NCI-H2227 (cell line): ENCODE measurements at regions not wholly inside any gene's neighbourhood (a gene's known extent, or its start where the extent isn't known, plus 50 kb on each side); places are given as distances from the start of the nearest gene placed in this dataset.

Experiments used
- DNase-seq: peaks from one replicate; lab custom pipeline; 2025; ENCODE audit not compliant: unreplicated experiment; lab: John Stamatoyannopoulos, UW

DNA sequence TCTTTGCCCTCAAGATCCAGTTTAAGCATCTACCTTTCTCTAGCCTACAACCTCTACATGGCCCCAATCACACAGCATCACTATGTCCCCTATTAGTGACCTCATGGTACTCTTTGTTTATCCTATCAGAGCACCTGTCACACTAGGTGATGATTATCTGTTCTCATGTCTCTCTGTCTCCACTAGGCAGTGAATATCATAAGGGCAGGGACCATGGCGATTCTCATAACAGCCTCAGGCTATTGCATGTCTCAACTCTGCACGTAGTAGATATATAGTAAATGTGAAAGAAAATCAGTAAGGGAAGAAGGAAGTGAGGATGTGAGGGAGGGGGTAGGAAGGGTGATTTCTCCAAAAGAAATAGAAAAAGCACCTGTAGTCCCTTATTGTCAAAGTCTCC, 311.0 kb downstream of the NSG2 start:
- no peak for DNase-seq

DNA sequence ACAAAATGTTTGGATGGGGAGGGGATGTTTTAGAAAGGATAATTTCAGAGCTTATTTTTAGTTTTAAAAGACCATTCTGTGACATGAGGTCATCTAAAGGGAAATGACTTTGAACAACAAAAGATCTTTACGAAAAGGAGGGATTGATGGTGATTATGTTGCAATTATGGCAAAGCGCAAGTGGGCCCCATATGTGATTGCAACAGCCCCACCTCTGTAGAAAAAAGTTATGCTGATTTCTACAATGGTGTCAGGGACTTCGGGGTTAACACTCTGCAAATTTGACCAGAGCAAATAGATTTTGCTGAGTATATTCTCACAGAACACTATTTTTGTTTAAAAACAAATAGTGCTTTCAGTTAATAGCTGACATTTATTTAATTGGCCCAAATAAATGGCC, 312.8 kb downstream of the NSG2 start:
- no peak for DNase-seq

DNA sequence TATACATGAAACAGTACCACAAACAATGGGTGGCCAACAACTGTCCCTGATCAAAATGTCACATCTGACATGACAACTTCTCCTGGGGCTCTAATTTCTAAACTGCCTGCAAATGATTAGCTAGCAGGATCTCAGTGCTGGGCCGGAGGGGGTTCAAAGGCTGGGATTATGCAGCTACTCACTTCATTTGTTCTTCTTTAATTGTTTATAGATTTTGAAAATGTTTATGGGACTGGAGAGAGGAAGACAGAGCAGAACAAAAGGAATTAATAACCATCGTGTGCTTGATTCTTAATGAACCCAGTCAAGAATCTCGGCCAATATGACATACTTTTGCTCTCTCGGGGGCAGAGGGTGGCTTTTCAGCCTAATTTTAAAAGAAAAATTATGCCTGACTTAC, 313.6 kb downstream of the NSG2 start:
- DNase-seq, result no peak

DNA sequence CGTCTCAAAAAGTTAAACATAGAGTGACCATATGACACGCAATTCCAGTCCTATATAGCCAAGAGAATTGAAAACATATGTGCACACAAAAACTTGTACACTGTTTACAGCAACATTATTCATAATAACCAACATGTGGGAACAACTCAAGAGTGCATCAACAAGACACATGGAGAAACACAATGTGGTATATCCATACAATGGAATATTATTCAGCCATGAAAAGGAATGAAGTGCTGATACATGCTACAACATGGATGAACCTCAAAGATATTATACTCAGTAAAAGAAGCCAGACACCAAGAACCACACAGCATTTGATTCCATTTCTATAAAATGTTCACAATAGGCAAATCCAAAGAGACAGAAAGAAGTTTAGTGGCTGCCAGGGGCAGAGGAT, 317.0 kb downstream of the NSG2 start:
- no peak for DNase-seq

DNA sequence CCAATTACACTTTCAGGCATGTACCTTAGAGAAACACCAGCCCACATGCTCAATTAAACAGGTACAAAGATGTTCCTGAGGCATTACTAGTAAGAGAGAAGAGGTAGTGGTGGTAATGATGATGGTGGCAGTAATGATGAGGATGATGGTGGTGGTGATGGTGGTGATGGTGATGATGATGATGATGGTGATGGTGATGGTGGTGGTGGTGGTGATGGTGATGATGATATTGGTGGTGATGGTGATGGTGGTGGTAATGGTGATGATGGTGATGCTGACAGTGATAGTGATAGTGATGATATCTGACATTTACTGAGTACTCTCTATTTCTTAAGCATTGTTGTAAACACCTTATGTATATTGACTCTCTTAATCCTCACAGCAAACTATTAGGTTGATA, 318.4 kb downstream of the NSG2 start:
- no peak for DNase-seq

DNA sequence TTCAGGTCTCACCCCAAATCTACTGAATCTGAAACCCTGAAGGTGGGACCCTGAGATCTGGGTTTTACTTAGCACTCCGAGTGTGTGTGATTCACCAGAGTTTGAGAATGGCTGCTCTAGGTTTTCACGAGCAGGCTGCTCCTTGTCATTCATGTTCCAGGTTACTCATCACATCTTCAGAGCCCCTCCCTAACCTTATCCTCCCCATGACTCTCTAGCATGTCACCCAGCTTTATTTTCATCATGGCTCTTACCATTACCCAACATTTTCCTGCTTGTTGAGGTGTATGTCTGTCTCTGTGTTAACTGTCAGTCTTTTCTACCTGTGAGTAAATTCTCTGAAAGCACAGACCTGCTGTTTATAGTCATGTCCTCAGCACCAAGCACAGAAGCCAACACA, 319.2 kb downstream of the NSG2 start:
- no peak for DNase-seq

DNA sequence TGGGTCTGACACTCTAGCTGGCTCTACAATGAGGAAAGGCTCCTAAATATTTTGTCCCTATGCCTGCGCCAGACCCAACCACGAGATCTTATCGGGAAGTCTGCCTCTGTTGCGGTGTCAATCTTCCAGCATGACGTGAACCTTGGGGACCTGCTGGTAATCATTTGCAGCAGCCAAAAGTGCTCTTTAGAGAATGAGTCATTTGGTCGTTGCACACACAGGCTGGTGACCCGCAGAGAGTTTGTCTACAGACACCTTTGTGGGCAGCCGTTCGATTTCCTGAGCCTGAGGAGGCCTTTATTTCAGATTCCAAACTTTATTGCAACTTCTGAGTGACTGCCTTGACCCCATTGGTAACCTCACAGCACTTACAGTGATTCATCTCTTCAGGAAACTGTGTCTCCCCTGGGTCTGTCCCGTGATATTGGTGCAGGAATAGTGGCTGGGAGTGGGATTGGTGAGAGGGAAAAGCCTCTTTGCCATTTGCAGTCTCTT, 326.1 kb downstream of the NSG2 start:
- no peak for DNase-seq

DNA sequence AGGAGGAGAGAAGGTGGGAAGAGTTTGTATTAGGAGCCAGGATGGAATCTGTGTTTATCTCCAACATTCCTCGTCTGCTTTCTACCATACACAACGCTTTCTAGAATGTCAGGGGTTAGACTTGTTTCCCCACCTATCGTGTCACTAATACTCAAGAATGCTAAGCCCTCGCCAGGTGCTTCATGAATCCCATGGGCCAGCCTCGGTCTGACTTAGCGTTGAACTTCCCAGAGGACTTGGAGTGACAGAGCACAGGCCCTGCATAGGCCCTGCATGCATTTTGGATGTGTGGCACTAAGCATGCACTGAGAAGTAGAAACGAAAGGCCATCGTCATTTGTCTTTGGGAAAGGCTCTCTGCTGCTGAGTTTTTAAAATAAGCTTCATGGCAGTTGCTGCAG, 328.7 kb downstream of the NSG2 start:
- no peak for DNase-seq

DNA sequence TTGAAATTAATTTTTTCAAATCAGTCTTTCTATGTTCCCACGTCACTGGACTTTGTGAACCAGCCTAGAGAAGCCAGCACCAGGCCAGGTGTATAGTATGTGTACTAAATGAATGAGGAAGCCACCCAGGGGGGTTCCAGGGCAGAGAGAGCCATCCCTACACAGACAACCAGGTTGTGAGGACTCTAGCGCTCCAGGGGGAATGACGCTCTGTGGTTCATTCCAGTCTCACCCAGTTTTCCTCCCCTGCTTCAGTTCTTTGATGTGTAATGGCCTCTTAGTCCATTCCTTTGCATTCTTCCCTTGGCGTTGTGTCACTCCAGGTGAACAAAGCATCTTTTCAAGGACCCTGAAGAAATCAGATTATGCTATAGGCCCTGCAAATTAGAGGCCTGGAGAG, 330.6 kb downstream of the NSG2 start:
- DNase-seq, result no peak

DNA sequence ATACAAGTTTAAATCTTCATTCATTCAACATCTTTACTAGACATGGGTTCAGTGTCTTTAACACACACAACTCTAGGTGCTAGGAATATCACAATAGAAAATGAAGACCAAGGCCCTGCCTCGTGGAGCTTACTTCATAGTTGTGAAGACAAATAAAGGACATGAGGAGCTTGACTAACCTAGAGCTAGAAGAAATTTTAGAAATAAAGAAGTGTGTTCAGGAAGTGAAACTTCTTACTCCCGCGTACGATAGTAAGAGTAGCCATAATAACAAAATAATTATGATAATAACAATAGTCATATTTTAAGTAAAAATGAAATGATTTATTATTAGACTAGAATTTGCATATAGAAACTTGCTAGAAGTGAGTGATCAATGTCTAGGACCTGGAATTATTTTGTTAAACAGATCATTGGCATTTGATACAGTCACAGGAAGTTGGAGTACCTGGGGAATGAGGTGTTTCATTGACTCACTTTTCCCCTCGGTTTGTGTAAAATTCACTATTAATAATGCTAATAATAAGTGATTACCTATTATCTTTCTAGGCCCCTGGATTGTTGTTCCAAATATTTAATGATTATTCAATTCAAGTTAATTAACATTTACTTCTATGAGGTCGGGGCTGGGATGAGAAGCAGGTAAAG, 331.3 kb downstream of the NSG2 start:
- no peak for DNase-seq

DNA sequence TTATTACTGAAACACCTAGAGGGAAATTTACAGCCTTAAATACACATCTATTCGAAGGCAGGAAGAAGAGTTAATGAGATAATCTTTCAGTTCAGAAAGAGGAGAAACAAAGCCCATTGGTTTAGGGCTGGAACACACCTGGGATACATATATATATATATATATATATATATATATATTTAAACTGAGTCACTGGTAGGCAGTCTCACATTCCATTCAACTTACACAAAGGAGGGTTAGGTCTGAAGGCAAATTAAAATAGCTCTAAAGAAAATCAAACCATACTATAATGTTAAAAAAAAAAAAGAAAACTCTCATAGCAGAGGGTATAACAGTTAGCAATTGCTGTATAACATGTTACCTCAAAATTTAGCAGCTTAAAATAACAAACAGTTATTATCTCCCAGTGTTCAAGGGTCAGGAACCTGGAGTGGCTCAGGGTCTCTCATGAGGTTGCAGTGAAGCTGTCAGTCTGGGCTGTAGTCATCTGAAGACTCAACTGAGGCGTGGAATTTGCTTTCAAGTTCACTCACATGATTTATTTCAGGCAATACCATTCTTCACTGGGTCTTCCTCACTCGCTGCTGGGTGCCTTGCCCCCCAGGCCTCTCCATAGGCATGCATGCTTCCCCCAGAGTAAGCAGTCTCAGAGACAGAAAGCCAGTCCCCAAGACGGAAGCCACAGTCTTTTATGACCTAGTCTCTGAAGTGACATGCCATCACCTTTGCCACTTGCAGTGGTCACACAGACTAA, 332.8 kb downstream of the NSG2 start:
- no peak for DNase-seq

DNA sequence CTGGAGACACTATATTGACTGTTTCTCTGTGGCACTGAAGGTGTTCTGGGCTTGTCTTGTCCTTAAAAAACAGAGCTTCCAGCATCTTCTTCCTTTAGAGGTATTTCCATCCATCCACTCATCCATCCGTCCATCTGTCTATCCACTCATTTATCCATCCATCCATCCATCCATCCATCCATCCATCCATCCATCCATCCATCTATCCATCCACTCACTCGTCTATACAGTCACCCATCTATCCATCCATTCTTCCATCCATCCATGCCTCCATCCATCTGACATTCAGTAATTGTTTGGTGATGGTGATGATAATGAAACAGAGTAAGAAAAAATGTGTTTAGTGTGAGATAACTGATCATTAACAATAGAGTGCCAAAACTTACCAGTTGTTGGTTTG, 334.8 kb downstream of the NSG2 start:
- no peak for DNase-seq

DNA sequence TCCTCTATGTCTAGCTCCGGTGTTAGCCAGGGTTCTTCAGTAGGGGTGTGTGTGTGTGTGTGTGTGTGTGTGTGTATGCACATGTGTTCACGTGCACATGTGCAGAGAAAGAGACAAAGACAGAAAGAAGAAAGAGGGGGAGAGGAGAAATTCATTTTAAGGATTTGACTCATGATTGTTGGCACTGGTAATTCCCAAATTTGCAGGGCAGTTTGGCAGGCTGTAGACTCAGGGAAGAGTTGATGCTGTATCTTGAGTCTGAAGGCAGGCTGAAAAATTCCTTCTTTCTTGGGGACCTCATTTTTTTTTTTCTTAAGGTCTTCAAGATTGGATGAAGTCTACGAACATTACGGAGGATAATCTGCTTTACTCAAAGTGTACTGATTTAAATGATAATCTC, 335.7 kb downstream of the NSG2 start:
- no peak for DNase-seq

DNA sequence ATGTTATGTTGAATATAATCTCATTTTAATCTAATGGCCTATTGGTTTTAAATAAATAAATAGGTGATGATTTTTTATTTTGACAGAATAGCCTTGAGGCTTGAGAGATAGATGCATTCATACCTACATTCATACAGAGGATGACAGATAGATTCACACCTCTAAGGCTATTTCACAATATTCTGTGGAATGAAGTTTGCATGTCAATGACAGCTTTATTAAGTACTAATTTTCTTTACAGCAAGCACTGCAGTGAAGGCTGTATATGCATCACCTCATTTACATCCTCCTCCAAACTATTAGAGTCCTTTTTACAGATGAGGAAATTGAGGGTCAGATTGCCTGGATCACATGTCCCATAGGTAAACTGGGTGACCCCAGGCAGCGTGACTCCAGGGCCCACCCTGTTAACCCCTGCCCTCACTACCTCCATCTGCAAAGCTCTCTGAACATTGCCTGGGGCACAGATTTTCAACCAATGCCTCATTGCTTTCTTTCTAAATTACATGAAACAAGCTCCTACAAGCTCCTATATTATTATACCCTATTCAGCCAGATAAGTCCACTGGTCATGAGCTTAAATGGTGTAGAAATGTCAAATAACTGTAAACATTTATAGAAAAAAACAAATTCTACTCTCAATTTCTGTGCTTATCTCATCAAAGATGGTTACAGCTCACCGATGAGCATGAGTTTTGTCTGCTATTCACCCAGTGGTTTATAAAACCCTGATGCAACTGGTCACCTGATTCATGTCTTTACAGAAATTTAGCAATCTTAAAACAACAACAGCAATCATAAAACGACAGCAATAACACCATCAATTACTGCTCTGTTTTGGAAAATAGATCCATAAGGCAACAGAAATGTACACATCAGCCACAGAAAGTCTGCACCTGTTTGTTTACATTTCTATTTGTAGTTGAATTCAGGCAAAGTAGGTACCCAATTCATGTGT, 338.0 kb downstream of the NSG2 start:
- DNase-seq, result no peak

DNA sequence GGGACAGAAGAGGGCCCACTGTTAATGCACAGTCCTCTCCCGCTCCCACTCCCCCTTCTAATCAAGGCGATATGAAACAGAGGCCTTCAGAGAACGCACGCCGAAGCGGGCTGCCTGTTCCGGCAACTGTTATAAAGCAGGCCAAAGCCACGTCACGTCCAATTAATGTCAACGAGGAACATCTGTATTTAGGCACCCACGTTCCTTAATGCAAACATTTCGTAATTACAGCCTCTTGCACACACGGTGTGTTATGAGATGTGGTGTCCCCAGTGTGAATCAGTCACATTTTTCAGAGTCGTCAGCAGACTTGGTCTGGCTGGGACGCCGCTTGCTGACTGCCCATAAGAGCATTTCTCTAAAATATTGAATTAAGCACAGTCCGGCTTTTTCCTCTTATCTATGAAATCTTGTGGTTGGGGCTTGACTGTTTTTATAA, 339.0 kb downstream of the NSG2 start:
- DNase-seq, result no peak

DNA sequence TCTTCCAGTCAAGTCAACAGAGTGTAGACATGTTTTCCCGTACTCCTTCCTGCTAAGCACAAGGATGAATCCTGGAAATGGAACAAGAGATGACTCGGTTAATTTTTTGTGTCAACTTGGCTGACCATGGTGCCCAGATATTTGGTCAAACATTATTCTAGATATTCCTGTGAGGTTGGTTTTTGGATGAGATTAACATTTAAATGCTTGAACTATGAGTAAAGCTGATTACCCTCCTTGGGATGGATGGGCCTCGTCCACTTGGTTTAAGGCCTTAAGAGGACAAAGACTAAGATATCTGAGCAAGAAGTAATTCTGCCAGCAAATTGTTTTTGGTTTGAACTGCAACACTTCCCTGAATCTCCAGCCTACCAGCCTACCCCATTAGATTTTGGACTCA, 338.1 kb upstream of the MSX2 start:
- no peak for DNase-seq

DNA sequence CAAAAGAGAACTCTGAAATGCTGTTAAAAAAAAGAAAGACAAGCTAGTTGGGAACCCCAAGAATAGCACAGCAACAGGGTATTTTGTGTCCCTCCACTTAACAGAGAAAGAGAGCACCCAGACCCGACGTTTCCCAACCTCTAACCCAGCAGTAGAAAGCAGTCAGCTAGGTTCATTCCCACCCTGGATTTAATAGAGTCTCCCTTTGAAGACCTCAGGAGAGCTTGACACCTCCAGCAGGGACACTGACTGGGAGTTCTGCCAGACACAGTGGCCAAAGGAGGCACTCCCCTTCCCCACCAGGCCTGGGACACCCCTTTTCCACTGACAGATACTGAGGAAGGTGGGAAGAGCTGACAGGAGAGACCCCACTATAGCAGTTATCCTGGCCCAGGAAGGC, 337.5 kb upstream of the MSX2 start:
- DNase-seq, result no peak

DNA sequence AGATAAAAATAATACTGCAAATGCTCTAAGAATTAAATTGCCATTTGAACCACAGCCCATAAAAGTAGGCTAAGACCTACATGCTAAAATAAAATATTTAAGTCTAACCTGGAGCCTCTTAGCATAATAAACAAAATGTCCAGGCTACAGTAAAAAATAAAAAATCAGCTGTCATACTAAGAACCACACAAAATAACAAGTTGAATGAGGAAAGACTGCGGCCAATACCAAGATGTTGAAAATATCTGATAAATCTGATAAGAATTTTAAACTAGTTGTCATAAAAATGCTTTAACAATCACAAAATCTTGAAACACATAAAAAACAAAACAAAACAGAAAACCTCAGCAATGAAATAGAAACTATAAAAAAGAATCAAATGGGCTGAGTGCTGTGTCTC, 336.9 kb upstream of the MSX2 start:
- DNase-seq, result no peak

DNA sequence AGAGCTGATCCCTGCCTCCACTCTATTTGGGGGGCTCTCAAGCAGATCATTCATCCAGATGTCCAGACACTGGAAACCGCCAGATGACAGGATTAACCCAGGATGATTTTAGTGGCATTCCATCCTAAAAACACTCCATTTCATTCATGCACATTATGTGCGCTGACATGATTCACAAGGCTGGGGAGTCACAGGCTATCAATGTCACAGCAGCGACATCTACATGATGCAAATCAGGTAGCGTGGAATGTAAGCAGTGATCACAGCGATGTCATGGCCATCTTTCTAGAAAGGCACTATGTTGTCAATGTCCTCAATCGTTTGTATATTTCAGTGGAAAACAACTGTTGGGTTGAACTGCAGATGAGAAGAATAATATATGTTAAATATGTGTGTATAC, 331.5 kb upstream of the MSX2 start:
- DNase-seq, result no peak

DNA sequence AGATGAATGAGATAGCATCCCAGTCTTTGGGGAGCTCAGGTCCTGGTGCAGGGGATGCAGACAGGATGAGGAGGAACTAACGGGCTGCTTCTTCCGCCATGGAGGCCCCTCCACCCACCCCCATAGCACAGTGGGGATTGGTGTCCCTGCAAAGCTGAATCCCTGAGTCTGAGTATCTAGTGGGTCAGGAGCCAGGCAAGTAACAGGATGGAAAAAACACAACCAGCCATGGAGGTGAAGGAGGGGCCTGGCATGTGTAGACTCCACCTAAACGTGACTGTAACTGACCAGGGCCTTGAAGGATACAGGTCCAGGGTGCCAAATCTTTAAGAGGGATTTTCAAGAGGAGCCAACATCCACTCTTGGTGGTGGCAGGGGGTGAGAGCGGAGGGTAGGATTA, 327.8 kb upstream of the MSX2 start:
- no peak for DNase-seq

DNA sequence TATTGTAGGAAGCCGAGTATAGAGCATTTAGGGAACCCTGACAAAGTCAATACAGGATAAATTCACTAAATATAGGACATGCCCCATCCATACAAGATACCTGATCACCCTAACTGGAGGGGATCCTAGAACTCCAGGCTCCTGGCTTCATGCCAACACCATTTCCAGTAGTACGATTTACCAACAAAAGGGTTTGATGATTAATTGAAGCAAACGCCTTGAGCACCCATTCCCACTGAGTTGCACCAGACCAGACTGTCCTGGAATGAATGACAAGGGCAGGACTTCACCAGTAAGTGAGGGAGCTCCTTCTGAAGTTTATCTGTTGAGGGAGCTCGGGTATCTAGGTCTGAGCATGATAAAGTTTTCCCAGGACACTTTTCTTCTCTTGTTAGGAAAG, 327.2 kb upstream of the MSX2 start:
- no peak for DNase-seq

DNA sequence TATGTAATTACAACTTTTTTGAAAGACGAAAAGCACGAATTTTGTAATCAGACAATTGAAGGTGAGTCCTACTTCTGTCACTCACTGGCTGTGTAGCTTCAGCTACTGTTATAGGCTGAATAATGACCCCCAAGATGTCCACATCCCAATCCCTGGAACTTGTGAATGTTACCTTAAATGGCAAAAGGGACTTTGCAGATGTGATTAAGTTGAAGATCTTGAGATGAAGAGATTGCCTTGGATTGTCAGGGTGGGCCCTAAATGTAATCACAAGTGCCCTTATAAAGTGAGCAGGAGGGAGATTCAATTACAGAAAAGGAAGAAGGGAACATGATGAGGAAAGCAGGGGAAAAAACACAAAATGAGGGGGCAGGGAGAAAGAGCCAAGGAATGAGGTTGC, 326.2 kb upstream of the MSX2 start:
- no peak for DNase-seq
